ENCODE measurements at regions not wholly inside any gene's neighbourhood (a gene's known extent, or its start where the extent isn't known, plus 50 kb on each side); places are given as distances from the start of the nearest gene placed in this dataset.

- no peak for TF ChIP-seq POLR2A (IDR thresholded peaks at IDR 0.05; ENCODE audit: low read depth, low read length)
- no peak for TF ChIP-seq POLR2AphosphoS5 (IDR thresholded peaks at IDR 0.05; ENCODE audit: low read depth, low read length)
- TF ChIP-seq TAF1 (IDR thresholded peaks at IDR 0.05; ENCODE audit: borderline replicate concordance, low read depth, low read length): no peak
These were observed 185.8 kb upstream of the PRDM1 start for GRCh38 chr6:105900125-105900937.

All from GM12892 (cell line).